CD14-positive monocyte (primary cell): ENCODE measurements at regions not wholly inside any gene's neighbourhood (a gene's known extent, or its start where the extent isn't known, plus 50 kb on each side); places are given as distances from the start of the nearest gene placed in this dataset.
"Not testable (repeated sequence)": the region's sequence is repeated elsewhere in the genome, so short reads cannot be mapped to it uniquely, and the experiment has no call there.

Source experiments
- DNase-seq, 3 donors: peaks; one replicate each; pipeline ENCODE4 v3.0.0-alpha.2; 2011 to 2022
- H2AFZ ChIP-seq: 2 replicates; pipeline ENCODE4 v1.6.0; 2012; ENCODE audit warnings: mild to moderate bottlenecking, low read depth, low read length, inconsistent platforms; ENCODE audit not compliant: insufficient read depth, poor library complexity, severe bottlenecking
- H3K27ac ChIP-seq, 2 donors: 1 replicate in 1 of 2; 2 replicates in 1 of 2; pipeline ENCODE4 v1.5.1; 2012 to 2013; ENCODE audit warnings: low read length in 2 of 2, control low read depth in 1 of 2, inconsistent platforms in 1 of 2, low read depth in 1 of 2, mild to moderate bottlenecking in 1 of 2
- H3K27me3 ChIP-seq, 2 donors: one replicate each; pipeline versions ENCODE4 v1.6.0 to v1.6.1; 2011 to 2013; ENCODE audit warnings: low read length in 2 of 2; ENCODE audit not compliant: control insufficient read depth in 2 of 2, insufficient read depth in 2 of 2
- H3K36me3 ChIP-seq, 2 donors: replicated peaks in 1 of 2; 1 replicate in 1 of 2; 2 replicates in 1 of 2; pipeline versions ENCODE4 v1.5.1 to v1.6.1; 2012 to 2013; ENCODE audit warnings: low read length in 2 of 2, control low read depth in 1 of 2, inconsistent platforms in 1 of 2, mild to moderate bottlenecking in 1 of 2; ENCODE audit not compliant: insufficient read depth in 2 of 2, control insufficient read depth in 1 of 2
- H3K4me1 ChIP-seq, 2 donors: 1 replicate in 1 of 2; 2 replicates in 1 of 2; pipeline versions ENCODE4 v1.5.1 to v1.6.1; 2012 to 2013; ENCODE audit warnings: low read length in 2 of 2, control low read depth in 1 of 2, inconsistent platforms in 1 of 2, mild to moderate bottlenecking in 1 of 2, moderate library complexity in 1 of 2; ENCODE audit not compliant: insufficient read depth in 2 of 2, control insufficient read depth in 1 of 2
- H3K4me2 ChIP-seq: replicated peaks from 2 replicates; pipeline ENCODE3; 2012; ENCODE audit warnings: low read length, moderate library complexity, mild to moderate bottlenecking; ENCODE audit not compliant: poor library complexity, severe bottlenecking; ENCODE audit errors: extremely low read depth
- H3K4me3 ChIP-seq, 3 experiments: fragments of 200-600 bp in 1 of 3; sonication (generic) in 1 of 3; replicated peaks in 1 of 3; 1 replicate in 2 of 3; 2 replicates in 1 of 3; pipeline ENCODE4 v1.5.1; 2011 to 2013; ENCODE audit warnings: low read length in 3 of 3, mild to moderate bottlenecking in 3 of 3, control low read depth in 2 of 3, low read depth in 2 of 3, inconsistent platforms in 1 of 3, moderate library complexity in 1 of 3
- H3K79me2 ChIP-seq: 2 replicates; pipeline ENCODE4 v1.6.0; 2012; ENCODE audit warnings: mild to moderate bottlenecking, control low read depth, inconsistent platforms, low read length, moderate library complexity; ENCODE audit not compliant: insufficient read depth
- H3K9ac ChIP-seq: 2 replicates; pipeline ENCODE4 v1.6.0; 2017; ENCODE audit warnings: low read length, mild to moderate bottlenecking; ENCODE audit not compliant: insufficient read depth, poor library complexity, severe bottlenecking
- H3K9me3 ChIP-seq, 2 donors: replicated peaks in 1 of 2; 1 replicate in 1 of 2; 2 replicates in 1 of 2; pipeline versions ENCODE4 v1.5.1 to v1.6.1; 2012 to 2013; ENCODE audit warnings: low read length in 2 of 2, control low read depth in 1 of 2; ENCODE audit not compliant: control insufficient read depth in 1 of 2, insufficient read depth in 1 of 2
- H4K20me1 ChIP-seq: 2 replicates; pipeline ENCODE4 v1.6.0; 2012; ENCODE audit warnings: mild to moderate bottlenecking, low read length, control low read depth, moderate library complexity; ENCODE audit not compliant: insufficient read depth
- H3K27ac Mint-ChIP-seq, 7 donors: one replicate each; pipeline ENCODE4 v1.8.0; 2020; ENCODE audit warnings: mild to moderate bottlenecking in 7 of 7, mixed read lengths in 7 of 7, moderate library complexity in 6 of 7, inconsistent platforms in 2 of 7
- H3K27me3 Mint-ChIP-seq, 3 donors: one replicate each; pipeline ENCODE4 v1.8.0; 2021 to 2022; ENCODE audit warnings: low read depth in 3 of 3, mild to moderate bottlenecking in 3 of 3, mixed read lengths in 3 of 3, moderate library complexity in 3 of 3, inconsistent platforms in 1 of 3
- H3K36me3 Mint-ChIP-seq, 2 donors: one replicate each; pipeline ENCODE4 v1.8.0; 2020; ENCODE audit warnings: mixed read lengths in 2 of 2, inconsistent platforms in 1 of 2, mild to moderate bottlenecking in 1 of 2
- H3K4me1 Mint-ChIP-seq: one replicate; pipeline ENCODE4 v1.8.0; 2020; ENCODE audit warnings: mild to moderate bottlenecking, mixed read lengths
- H3K4me3 Mint-ChIP-seq, 2 donors: one replicate each; pipeline ENCODE4 v1.8.0; 2020; ENCODE audit warnings: mild to moderate bottlenecking in 2 of 2, mixed read lengths in 2 of 2, moderate library complexity in 1 of 2
- H3K9me3 Mint-ChIP-seq, 7 donors: one replicate each; pipeline ENCODE4 v1.8.0; 2020 to 2022; ENCODE audit warnings: mixed read lengths in 7 of 7, mild to moderate bottlenecking in 6 of 7, moderate library complexity in 6 of 7, inconsistent platforms in 2 of 7
- CTCF ChIP-seq: fragments of 200-600 bp; IDR thresholded peaks from one replicate; pipeline ENCODE4 v1.8.0; 2022; ENCODE audit warnings: antibody characterized with exemption, mild to moderate bottlenecking
- WGBS: methylation state at CpG from one replicate; pipeline ENCODE4 v1.1.5; 2013; ENCODE audit warnings: missing lambda C conversion rate; ENCODE audit not compliant: insufficient coverage; 5-methylcytosine and 5-hydroxymethylcytosine counted together
- intact Hi-C, 2 donors: fragments of 100-400 bp; cut with micrococcal nuclease; formaldehyde crosslinking; loops; one replicate each; pipeline versions ENCODE4 v1.15.0 to v1.15.1; 2023

GRCh38 chr11:109707411-109707810, 285.4 kb downstream of the C11orf87 start:
- Histone ChIP-seq H4K20me1 (no peaks in the 10 kb centered on the region), H3K27ac (no peak overlapping the region), H3K79me2 (no peaks in the 10 kb centered on the region), H3K9ac (no peak overlapping the region), H3K36me3 (no peaks in the 10 kb centered on the region), H3K4me1 (no peaks in the 10 kb centered on the region), H2AFZ (no peak overlapping the region), H3K4me3 (no peak overlapping the region), H3K9me3 (no peaks in the 10 kb centered on the region), H3K27me3 (peaks cover 0 to 2% of the 10 kb centered on the region in 2 donors), H3K4me2 (no peak overlapping the region)
- no peaks in the 10 kb centered on the region for H3K4me1 Mint-ChIP-seq
- intact Hi-C loops, result no loop called here
- peaks cover 1 to 5% (median 4%) of the 10 kb centered on the region in 3 donors for H3K27me3 Mint-ChIP-seq
- TF ChIP-seq CTCF, result no peak
- WGBS, result no CpG with 5 or more reads among the region's 2 CpGs
- no peak overlapping the region for H3K4me3 Mint-ChIP-seq
- H3K36me3 Mint-ChIP-seq, result no peaks in the 10 kb centered on the region
- peaks cover 0 to 4% (median 3%) of the 10 kb centered on the region in 7 donors for H3K9me3 Mint-ChIP-seq
- H3K27ac Mint-ChIP-seq, result no peak overlapping the region
- DNase-seq, result peak in 1 of 3 donors; percentile 17

GRCh38 chr11:109708184-109708583, 286.2 kb downstream of the C11orf87 start:
- Mint-ChIP-seq H3K9me3 (peaks cover 0 to 8% (median 3%) of the 10 kb centered on the region in 7 donors), H3K27ac (no peak overlapping the region), H3K4me3 (no peak overlapping the region), H3K4me1 (no peaks in the 10 kb centered on the region), H3K27me3 (peaks cover 0 to 5% (median 4%) of the 10 kb centered on the region in 3 donors), H3K36me3 (no peaks in the 10 kb centered on the region)
- no peak overlapping the region for H3K4me3 ChIP-seq
- H4K20me1 ChIP-seq, result no peaks in the 10 kb centered on the region
- H2AFZ ChIP-seq, result no peak overlapping the region
- H3K4me2 ChIP-seq, result no peak overlapping the region
- no peak for TF ChIP-seq CTCF
- 63% methylated on average over 1 of the region's 1 CpG for WGBS
- no peaks in the 10 kb centered on the region for H3K9me3 ChIP-seq
- intact Hi-C loops, result no loop called here
- no peak overlapping the region for H3K27ac ChIP-seq
- no peak overlapping the region for H3K9ac ChIP-seq
- H3K27me3 ChIP-seq, result peaks cover 0 to 2% of the 10 kb centered on the region in 2 donors
- H3K36me3 ChIP-seq, result no peaks in the 10 kb centered on the region
- no peak for DNase-seq
- H3K79me2 ChIP-seq, result no peaks in the 10 kb centered on the region
- no peaks in the 10 kb centered on the region for H3K4me1 ChIP-seq

- H3K36me3 Mint-ChIP-seq, intact Hi-C loops, H3K27me3 Mint-ChIP-seq, H3K4me3 ChIP-seq, H3K79me2 ChIP-seq, H2AFZ ChIP-seq, H3K4me2 ChIP-seq, H3K27me3 ChIP-seq, H3K4me1 ChIP-seq, H4K20me1 ChIP-seq, DNase-seq, H3K4me1 Mint-ChIP-seq, H3K36me3 ChIP-seq, H3K4me3 Mint-ChIP-seq, H3K27ac ChIP-seq, H3K9ac ChIP-seq, H3K27ac Mint-ChIP-seq: not testable (repeated sequence)
- 83% methylated on average over 1 of the region's 2 CpGs for WGBS
- H3K9me3 Mint-ChIP-seq, result peaks cover 0 to 29% (median 19%) of the 10 kb centered on the region in 7 donors
- peaks cover 0 to 11% of the 10 kb centered on the region in 2 donors for H3K9me3 ChIP-seq
Observed at GRCh38 chr11:109714444-109714843, 292.5 kb downstream of the C11orf87 start.
